H1 (cell line): ENCODE measurements at regions not wholly inside any gene's neighbourhood (a gene's known extent, or its start where the extent isn't known, plus 50 kb on each side); places are given as distances from the start of the nearest gene placed in this dataset.

Experiments used
- CTCF ChIA-PET: fragments of 300-600 bp; sonication (Branson Sonifier 250); formaldehyde crosslinking; loops from one replicate; lab custom pipeline; 2021; ENCODE audit not compliant: partially characterized antibody; lab: Charles Lee
- POLR2A ChIA-PET: fragments of 300-600 bp; sonication (Branson Sonifier 250); formaldehyde crosslinking; loops from one replicate; lab custom pipeline; 2021; ENCODE audit warnings: inconsistent platforms; ENCODE audit not compliant: partially characterized antibody; lab: Charles Lee
- DNase-seq, 2 experiments: peaks; one replicate each; pipeline versions ENCODE4 v3.0.0 to v3.0.0-alpha.2; 2010 to 2022; ENCODE audit warnings: low spot score in 2 of 2, low read depth in 1 of 2, mixed read lengths in 1 of 2
- FAIRE-seq: peaks from 2 replicates; lab custom pipeline; 2011; peaks lifted over from hg19 to GRCh38; lab: Jason Lieb, UNC
- H2AFZ ChIP-seq: 2 replicates; pipeline ENCODE4 v1.8.1; 2012; ENCODE audit warnings: low read length, inconsistent platforms
- H2AK5ac ChIP-seq: 2 replicates; pipeline ENCODE4 v1.6.1; 2013; ENCODE audit warnings: low read depth, low read length
- H2BK120ac ChIP-seq: replicated peaks from 2 replicates; pipeline ENCODE3; 2013; ENCODE audit warnings: low read depth, low read length, inconsistent platforms
- H2BK12ac ChIP-seq: 2 replicates; pipeline ENCODE4 v1.6.1; 2013; ENCODE audit warnings: low read depth, low read length
- H2BK15ac ChIP-seq: 2 replicates; pipeline ENCODE4 v1.6.1; 2013; ENCODE audit warnings: low read length
- H2BK20ac ChIP-seq: 2 replicates; pipeline ENCODE4 v1.6.1; 2013; ENCODE audit warnings: low read length
- H2BK5ac ChIP-seq: 2 replicates; pipeline ENCODE4 v1.6.1; 2013; ENCODE audit warnings: low read depth, low read length
- H3K14ac ChIP-seq: 2 replicates; pipeline ENCODE4 v1.6.1; 2013; ENCODE audit warnings: inconsistent platforms; ENCODE audit not compliant: insufficient read length
- H3K18ac ChIP-seq: 2 replicates; pipeline ENCODE4 v1.6.1; 2013; ENCODE audit warnings: low read length; ENCODE audit errors: extremely low read depth
- H3K23ac ChIP-seq: 2 replicates; pipeline ENCODE4 v1.6.1; 2013; ENCODE audit warnings: inconsistent platforms; ENCODE audit not compliant: insufficient read length
- H3K23me2 ChIP-seq: 2 replicates; pipeline ENCODE4 v1.6.1; 2013; ENCODE audit warnings: low read depth, low read length
- H3K27ac ChIP-seq: 2 replicates; pipeline ENCODE4 v1.6.1; 2011; ENCODE audit warnings: low read depth, low read length, inconsistent platforms
- H3K27me3 ChIP-seq, 4 experiments: replicated peaks in 1 of 4; 1 replicate in 1 of 4; 2 replicates in 3 of 4; pipeline versions ENCODE4 v1.6.1 to v1.8.1; 2011 to 2013; ENCODE audit warnings: low read length in 3 of 4, mild to moderate bottlenecking in 3 of 4, inconsistent platforms in 2 of 4, mixed read lengths in 2 of 4, moderate library complexity in 1 of 4; ENCODE audit not compliant: control insufficient read depth in 3 of 4, insufficient read depth in 3 of 4; ENCODE audit errors: extremely low read depth in 1 of 4
- H3K36me3 ChIP-seq, 4 experiments: 2 replicates each; pipeline versions ENCODE4 v1.6.1 to v1.8.1; 2011 to 2013; ENCODE audit warnings: mild to moderate bottlenecking in 4 of 4, low read length in 3 of 4, moderate library complexity in 2 of 4, control low read depth in 1 of 4, inconsistent platforms in 1 of 4; ENCODE audit not compliant: insufficient read depth in 4 of 4, control insufficient read depth in 2 of 4
- H3K4ac ChIP-seq: replicated peaks from 2 replicates; pipeline ENCODE3; 2013; ENCODE audit warnings: low read length, low read depth, mixed read lengths, inconsistent platforms; ENCODE audit not compliant: insufficient read length
- H3K4me1 ChIP-seq, 4 experiments: replicated peaks in 1 of 4; 1 replicate in 1 of 4; 2 replicates in 3 of 4; pipeline versions ENCODE4 v1.6.1 to v1.8.1; 2011 to 2013; ENCODE audit warnings: low read length in 3 of 4, inconsistent platforms in 2 of 4, mixed read lengths in 1 of 4; ENCODE audit not compliant: insufficient read depth in 4 of 4, control insufficient read depth in 3 of 4
- H3K4me2 ChIP-seq, 2 experiments: 2 replicates each; pipeline versions ENCODE4 v1.6.1 to v1.8.1; 2011 to 2013; ENCODE audit warnings: low read depth in 2 of 2, low read length in 2 of 2, control low read depth in 1 of 2, inconsistent platforms in 1 of 2, mild to moderate bottlenecking in 1 of 2; ENCODE audit not compliant: insufficient read depth in 1 of 2
- H3K4me3 ChIP-seq, 4 experiments: fragments of 200-600, 300-600 bp in 1 of 4; sonication (generic), shearing (Covaris generic), sonication (Bioruptor Twin) in 1 of 4; 2 replicates each; pipeline versions ENCODE4 v1.5.1 to v1.8.1; 2011 to 2016; ENCODE audit warnings: low read length in 4 of 4, low read depth in 3 of 4, control low read depth in 2 of 4, inconsistent platforms in 2 of 4, mild to moderate bottlenecking in 2 of 4, mixed read lengths in 1 of 4, moderate library complexity in 1 of 4; ENCODE audit not compliant: insufficient read depth in 2 of 4; ENCODE audit errors: extremely low read depth in 1 of 4
- H3K56ac ChIP-seq: replicated peaks from 2 replicates; pipeline ENCODE3; 2013; ENCODE audit warnings: low read depth, mild to moderate bottlenecking, mixed read lengths, low read length, inconsistent platforms; ENCODE audit not compliant: insufficient read length
- H3K79me1 ChIP-seq: 2 replicates; pipeline ENCODE4 v1.6.1; 2013; ENCODE audit warnings: low read depth, low read length, control low read depth
- H3K79me2 ChIP-seq, 2 experiments: 2 replicates each; pipeline versions ENCODE4 v1.6.1 to v1.8.1; 2012 to 2013; ENCODE audit warnings: low read length in 2 of 2, mild to moderate bottlenecking in 2 of 2, inconsistent platforms in 1 of 2; ENCODE audit not compliant: insufficient read depth in 2 of 2, control insufficient read depth in 1 of 2
- H3K9ac ChIP-seq, 4 experiments: replicated peaks in 1 of 4; 1 replicate in 1 of 4; 2 replicates in 3 of 4; pipeline versions ENCODE4 v1.6.1 to v1.8.1; 2011 to 2013; ENCODE audit warnings: low read depth in 3 of 4, low read length in 3 of 4, control low read depth in 2 of 4, mild to moderate bottlenecking in 2 of 4, moderate library complexity in 2 of 4, inconsistent platforms in 1 of 4; ENCODE audit errors: extremely low read depth in 1 of 4
- H3K9me3 ChIP-seq, 2 experiments: 2 replicates each; pipeline versions ENCODE4 v1.6.1 to v1.8.1; 2012 to 2013; ENCODE audit warnings: mild to moderate bottlenecking in 2 of 2, moderate library complexity in 2 of 2, control low read depth in 1 of 2, inconsistent platforms in 1 of 2, low read depth in 1 of 2, low read length in 1 of 2, mixed read lengths in 1 of 2; ENCODE audit not compliant: insufficient read depth in 2 of 2
- H4K20me1 ChIP-seq, 2 experiments: replicated peaks in 1 of 2; 2 replicates each; pipeline versions ENCODE3 to v1.8.1; 2011 to 2013; ENCODE audit warnings: inconsistent platforms in 2 of 2, low read length in 2 of 2, mild to moderate bottlenecking in 1 of 2; ENCODE audit not compliant: insufficient read depth in 2 of 2, control insufficient read depth in 1 of 2
- H4K5ac ChIP-seq: 2 replicates; pipeline ENCODE4 v1.6.1; 2013; ENCODE audit warnings: low read length, low read depth, mixed read lengths, inconsistent platforms; ENCODE audit not compliant: insufficient read length
- H4K8ac ChIP-seq: 2 replicates; pipeline ENCODE4 v1.8.0; 2013; ENCODE audit warnings: mild to moderate bottlenecking, moderate library complexity, low read length, inconsistent platforms; ENCODE audit not compliant: insufficient read depth; ENCODE audit errors: extremely low read depth
- H4K91ac ChIP-seq: replicated peaks from 2 replicates; pipeline ENCODE3; 2013; ENCODE audit warnings: low read length, mixed read lengths, inconsistent platforms; ENCODE audit not compliant: insufficient read length
- CEBPB ChIP-seq: IDR thresholded peaks from 2 replicates; pipeline ENCODE4 v1.6.1; 2012; ENCODE audit warnings: low read depth, low read length
- CHD1 ChIP-seq: IDR thresholded peaks from 2 replicates; pipeline ENCODE4 v1.6.1; 2012; ENCODE audit warnings: low read depth, low read length, improper control_type of control experiment
- CTCF ChIP-seq, 3 experiments: IDR thresholded peaks; 1 replicate in 2 of 3; 2 replicates in 1 of 3; pipeline versions ENCODE4 v1.5.1 to v1.6.1; 2011; ENCODE audit warnings: low read length in 3 of 3, mild to moderate bottlenecking in 3 of 3, inconsistent platforms in 2 of 3, low read depth in 1 of 3, moderate library complexity in 1 of 3; ENCODE audit not compliant: insufficient read depth in 1 of 3; ENCODE audit errors: control extremely low read depth in 1 of 3
- RAD21 ChIP-seq, 2 experiments: IDR thresholded peaks in 1 of 2; conservative IDR thresholded peaks in 1 of 2; 2 replicates each; pipeline ENCODE4 v1.6.1; 2011; ENCODE audit warnings: low read depth in 2 of 2, low read length in 2 of 2, improper control_type of control experiment in 1 of 2, inconsistent platforms in 1 of 2, mild to moderate bottlenecking in 1 of 2, moderate library complexity in 1 of 2
- YY1 ChIP-seq: IDR thresholded peaks from 2 replicates; pipeline ENCODE4 v1.6.1; 2011; ENCODE audit warnings: low read depth, mild to moderate bottlenecking, low read length
- WGBS, 2 experiments: shearing (Covaris generic) in 1 of 2; methylation state at CpG; one replicate each; pipeline versions ENCODE4 v1.1.6 to v1.1.7; 2013 to 2015; ENCODE audit warnings: low lambda C conversion rate in 2 of 2, mixed read lengths in 2 of 2, inconsistent platforms in 1 of 2, low coverage in 1 of 2, missing lambda C conversion rate in 1 of 2; ENCODE audit not compliant: insufficient replicate concordance in 2 of 2, insufficient coverage in 1 of 2, insufficient read length in 1 of 2; ENCODE audit errors: extremely low coverage in 1 of 2, missing lambda C conversion rate in 1 of 2; 5-methylcytosine and 5-hydroxymethylcytosine counted together

- H3K23ac ChIP-seq = no peak overlapping the region
- H2AFZ ChIP-seq = peak overlapping the region; percentile 99
- WGBS, 2 experiments = 50% methylated on average over 5 of the region's 5 CpGs; no CpG with 5 or more reads in 1 of the 2 experiments
- H3K79me2 ChIP-seq = no peaks in the 10 kb centered on the region
- no peak overlapping the region for H2BK15ac ChIP-seq
- H3K56ac ChIP-seq = no peak overlapping the region
- no peak overlapping the region for H3K14ac ChIP-seq
- no peak overlapping the region for H3K27ac ChIP-seq
- no peak overlapping the region for H3K18ac ChIP-seq
- no peak overlapping the region for H4K5ac ChIP-seq
- H2BK12ac ChIP-seq = no peak overlapping the region
- H3K4me3 ChIP-seq = no peak overlapping the region
- no peak overlapping the region for H2BK5ac ChIP-seq
- no peaks in the 10 kb centered on the region for H3K27me3 ChIP-seq
- peak; percentile 66 for FAIRE-seq
- H3K79me1 ChIP-seq = no peaks in the 10 kb centered on the region
- H3K23me2 ChIP-seq = no peaks in the 10 kb centered on the region
- no peak overlapping the region for H3K9ac ChIP-seq
- no peaks in the 10 kb centered on the region for H3K4me1 ChIP-seq
- no peak overlapping the region for H2AK5ac ChIP-seq
- no peak overlapping the region for H2BK20ac ChIP-seq
- H3K4ac ChIP-seq = no peak overlapping the region
- CTCF ChIA-PET = interaction anchor here (0.6 to 2.2 kb wide), 17 partner anchors 9 to 1478 kb away, joined by 3 to 8 read pairs (median 3); no protein-coding TSS in a partner anchor
- peaks cover 0 to 9% of the 10 kb centered on the region in 2 experiments; a peak in 2 of 4 replicates for H3K9me3 ChIP-seq
- no peak for DNase-seq
- no peak overlapping the region for H4K8ac ChIP-seq
- no peaks in the 10 kb centered on the region for H3K36me3 ChIP-seq
- H3K4me2 ChIP-seq = no peak overlapping the region
- TF ChIP-seq CHD1 (no peak), RAD21 (IDR thresholded peaks at IDR 0.05 in 1 of 2, conservative IDR thresholded peaks at IDR 0.05 in 1 of 2; ENCODE audit: low read depth in 2 of 2, low read length in 2 of 2) (peak; percentile 78 to 84), CEBPB (peak; percentile 23; the same call in 1 of the 2 replicates), YY1 (peak; percentile 38; the same call in 1 of the 2 replicates), CTCF (IDR thresholded peaks at IDR 0.05; ENCODE audit: control extremely low read depth in 1 of 3, insufficient read depth in 1 of 3, low read depth in 1 of 3, low read length in 3 of 3) (peak in 2 of 3 experiments; percentile 52 to 76; a peak in 3 of 4 replicates)
- no peak overlapping the region for H4K91ac ChIP-seq
- POLR2A ChIA-PET = no interaction called here
- no peaks in the 10 kb centered on the region for H4K20me1 ChIP-seq
- no peak overlapping the region for H2BK120ac ChIP-seq
Measured at GRCh38 chr4:45453258-45453853, 670.5 kb downstream of the GABRG1 start.
